Esophagus squamous epithelium (tissue), 5 donors: ENCODE measurements at regions not wholly inside any gene's neighbourhood (a gene's known extent, or its start where the extent isn't known, plus 50 kb on each side); places are given as distances from the start of the nearest gene placed in this dataset.
A peak's percentile ranks its signal among the peaks of the same experiment; 100 is the strongest.
"Not testable (repeated sequence)": the region's sequence is repeated elsewhere in the genome, so short reads cannot be mapped to it uniquely, and the experiment has no call there.

Experiments used
- DNase-seq: peaks from one replicate; lab custom pipeline; 2025; lab: John Stamatoyannopoulos, UW
- H3K27ac ChIP-seq, 4 donors: fragments of 200-600 bp; sonication (generic); one replicate each; pipeline ENCODE4 v1.5.1; 2016 to 2019; ENCODE audit warnings: mild to moderate bottlenecking in 1 of 4
- H3K27me3 ChIP-seq, 4 donors: fragments of 200-600 bp; sonication (generic); 1 replicate in 3 of 4; 2 replicates in 1 of 4; pipeline versions ENCODE4 v1.5.1 to v1.6.0; 2017 to 2021; ENCODE audit warnings: antibody characterized with exemption in 1 of 4
- H3K36me3 ChIP-seq, 3 donors: fragments of 200-600 bp; sonication (generic); one replicate each; pipeline ENCODE4 v1.5.1; 2016 to 2019
- H3K4me1 ChIP-seq, 3 donors: fragments of 200-600 bp; sonication (generic); one replicate each; pipeline ENCODE4 v1.5.1; 2017 to 2019
- H3K4me3 ChIP-seq, 4 donors: fragments of 200-600 bp; sonication (generic); 1 replicate in 3 of 4; 2 replicates in 1 of 4; pipeline ENCODE4 v1.5.1; 2016 to 2019; ENCODE audit warnings: mild to moderate bottlenecking in 2 of 4, moderate library complexity in 1 of 4
- H3K9me3 ChIP-seq, 3 donors: fragments of 200-600 bp; sonication (generic); one replicate each; pipeline ENCODE4 v1.5.1; 2016 to 2019
- CTCF ChIP-seq, 6 experiments: fragments of 450-650 bp in 4 of 6; fragments of 200-600 bp in 2 of 6; sonication (generic) in 2 of 6; IDR thresholded peaks; one replicate each; pipeline ENCODE4 v1.5.1; 2016 to 2019; ENCODE audit warnings: antibody characterized with exemption in 6 of 6, mild to moderate bottlenecking in 4 of 6, moderate library complexity in 4 of 6
- POLR2A ChIP-seq, 4 donors: fragments of 450-650 bp; IDR thresholded peaks; one replicate each; pipeline ENCODE4 v1.6.1; 2017; ENCODE audit warnings: antibody characterized with exemption in 4 of 4, mild to moderate bottlenecking in 4 of 4, moderate library complexity in 3 of 4
- WGBS, 2 donors: methylation state at CpG; one replicate each; pipeline ENCODE4 v1.1.5; 2018; 5-methylcytosine and 5-hydroxymethylcytosine counted together
- intact Hi-C: fragments of 100-400 bp; cut with DNase I; formaldehyde crosslinking; loops from one replicate; pipeline ENCODE4 v1.15.0; 2022
- donor health status: DM: yes; HTN: yes; CAD: no.

GRCh38 chr1:68770817-68771216 is 273.9 kb upstream of the DEPDC1 start:
- peaks cover 0 to 5% (median 0%) of the 10 kb centered on the region in 3 donors for H3K4me1 ChIP-seq
- H3K36me3 ChIP-seq, result no peaks in the 10 kb centered on the region
- TF ChIP-seq POLR2A (IDR thresholded peaks at IDR 0.05) (no peak), CTCF (IDR thresholded peaks at IDR 0.05) (no peak)
- intact Hi-C loops, result no loop called here
- no peak overlapping the region for H3K4me3 ChIP-seq
- H3K27me3 ChIP-seq, result no peaks in the 10 kb centered on the region
- peaks cover 0 to 7% (median 0%) of the 10 kb centered on the region in 3 donors for H3K9me3 ChIP-seq
- no peak for DNase-seq
- WGBS, 2 donors, result 77 to 86% methylated on average over 2 to 3 of the region's 3 CpGs
- H3K27ac ChIP-seq, result no peak overlapping the region

GRCh38 chr1:68777851-68778250 is 281.0 kb upstream of the DEPDC1 start:
- 20 to 51% methylated on average over 3 of the region's 3 CpGs for WGBS, 2 donors
- Histone ChIP-seq H3K4me1 (peaks cover 0 to 16% (median 6%) of the 10 kb centered on the region in 3 donors), H3K4me3 (no peak overlapping the region), H3K36me3 (no peaks in the 10 kb centered on the region), H3K9me3 (peaks cover 0 to 13% (median 6%) of the 10 kb centered on the region in 3 donors), H3K27ac (peak overlapping the region in 1 of 4 donors; percentile 45), H3K27me3 (no peaks in the 10 kb centered on the region)
- DNase-seq, result no peak
- TF ChIP-seq CTCF (IDR thresholded peaks at IDR 0.05) (no peak), POLR2A (IDR thresholded peaks at IDR 0.05) (no peak)
- intact Hi-C loops, result no loop called here

GRCh38 chr1:68779841-68780240 is 283.0 kb upstream of the DEPDC1 start:
- H3K27me3 ChIP-seq, DNase-seq, H3K4me3 ChIP-seq, intact Hi-C loops, H3K36me3 ChIP-seq, H3K27ac ChIP-seq: not testable (repeated sequence)
- Histone ChIP-seq H3K9me3 (peaks cover 0 to 13% (median 6%) of the 10 kb centered on the region in 3 donors), H3K4me1 (peaks cover 0 to 16% (median 6%) of the 10 kb centered on the region in 3 donors)
- WGBS, 2 donors, result 63 to 88% methylated on average over 1 of the region's 1 CpG

GRCh38 chr1:68780919-68781318 is 284.0 kb upstream of the DEPDC1 start:
- H3K9me3 ChIP-seq, result peaks cover 0 to 13% (median 6%) of the 10 kb centered on the region in 3 donors
- peaks cover 0 to 11% (median 6%) of the 10 kb centered on the region in 3 donors for H3K4me1 ChIP-seq
- H3K4me3 ChIP-seq, result no peak overlapping the region
- H3K27me3 ChIP-seq, result no peaks in the 10 kb centered on the region
- TF ChIP-seq CTCF (IDR thresholded peaks at IDR 0.05), result no peak
- no peak for TF ChIP-seq POLR2A (IDR thresholded peaks at IDR 0.05)
- DNase-seq, result no peak
- intact Hi-C loops, result no loop called here
- no peak overlapping the region for H3K27ac ChIP-seq
- H3K36me3 ChIP-seq, result no peaks in the 10 kb centered on the region
- 65 to 72% methylated on average over 4 to 5 of the region's 5 CpGs for WGBS, 2 donors

- H3K36me3 ChIP-seq, result no peaks in the 10 kb centered on the region
- no peaks in the 10 kb centered on the region for H3K27me3 ChIP-seq
- peaks cover 0 to 13% (median 6%) of the 10 kb centered on the region in 3 donors for H3K9me3 ChIP-seq
- no peak for TF ChIP-seq CTCF (IDR thresholded peaks at IDR 0.05)
- TF ChIP-seq POLR2A (IDR thresholded peaks at IDR 0.05), result no peak
- intact Hi-C loops, result no loop called here
- no peak for DNase-seq
- H3K4me1 ChIP-seq, result peaks cover 0 to 8% (median 4%) of the 10 kb centered on the region in 3 donors
- no peak overlapping the region for H3K27ac ChIP-seq
- no peak overlapping the region for H3K4me3 ChIP-seq
Observed at GRCh38 chr1:68782890-68783289, 286.0 kb upstream of the DEPDC1 start.

- no peak overlapping the region for H3K27ac ChIP-seq
- intact Hi-C loops, result no loop called here
- peaks cover 0 to 6% (median 5%) of the 10 kb centered on the region in 3 donors for H3K9me3 ChIP-seq
- no peaks in the 10 kb centered on the region for H3K36me3 ChIP-seq
- H3K4me1 ChIP-seq, result no peaks in the 10 kb centered on the region
- no peak overlapping the region for H3K4me3 ChIP-seq
- 50% methylated on average over 2 of the region's 2 CpGs for WGBS, 2 donors
- TF ChIP-seq CTCF (IDR thresholded peaks at IDR 0.05) (no peak), POLR2A (IDR thresholded peaks at IDR 0.05) (no peak)
- DNase-seq, result no peak
- H3K27me3 ChIP-seq, result no peaks in the 10 kb centered on the region
Observed at GRCh38 chr1:68785328-68785727, 288.4 kb upstream of the DEPDC1 start.
